GM23338 (cell line): ENCODE measurements at regions not wholly inside any gene's neighbourhood (a gene's known extent, or its start where the extent isn't known, plus 50 kb on each side); places are given as distances from the start of the nearest gene placed in this dataset.

Experiments
- ATAC-seq: fragments of 200-7000 bp; cut with Tn5 transposase; 3 replicates; pipeline ENCODE4 v1.9.1; 2020
- DNase-seq: peaks from one replicate; pipeline ENCODE4 v3.0.0-alpha.2; 2015; ENCODE audit warnings: low spot score
- H2AFZ ChIP-seq: fragments of 200-600 bp; sonication (generic); 2 replicates; pipeline ENCODE4 v1.8.0; 2016; ENCODE audit warnings: antibody characterized with exemption, mild to moderate bottlenecking, moderate library complexity
- H3F3A ChIP-seq: fragments of 200-600 bp; sonication (generic); replicated peaks from 2 replicates; pipeline ENCODE4 v1.8.0; 2017; ENCODE audit warnings: antibody characterized with exemption, mixed run types, low read depth
- H3K27ac ChIP-seq: fragments of 200-600 bp; sonication (generic); 2 replicates; pipeline ENCODE4 v1.6.1; 2016; ENCODE audit warnings: low read depth
- H3K27me3 ChIP-seq: fragments of 200-600 bp; sonication (generic); 2 replicates; pipeline ENCODE4 v1.8.0; 2016; ENCODE audit warnings: mild to moderate bottlenecking, mixed run types, moderate library complexity; ENCODE audit not compliant: insufficient read depth
- H3K36me3 ChIP-seq: fragments of 200-600 bp; sonication (generic); 2 replicates; pipeline ENCODE4 v1.8.0; 2016; ENCODE audit warnings: mild to moderate bottlenecking; ENCODE audit not compliant: insufficient read depth
- H3K4me1 ChIP-seq: fragments of 200-600 bp; sonication (generic); 2 replicates; pipeline ENCODE4 v1.8.0; 2016; ENCODE audit warnings: mild to moderate bottlenecking, moderate library complexity; ENCODE audit not compliant: insufficient read depth
- H3K4me2 ChIP-seq: fragments of 200-600 bp; sonication (generic); 2 replicates; pipeline ENCODE4 v1.7.1; 2017; ENCODE audit warnings: mixed run types
- H3K4me3 ChIP-seq: fragments of 200-600 bp; sonication (generic); 2 replicates; pipeline ENCODE4 v1.6.1; 2016; ENCODE audit warnings: mixed run types
- H3K79me2 ChIP-seq: fragments of 200-600 bp; sonication (generic); replicated peaks from 2 replicates; pipeline ENCODE4 v1.8.0; 2017; ENCODE audit warnings: mild to moderate bottlenecking; ENCODE audit not compliant: insufficient read depth
- H3K9me2 ChIP-seq: fragments of 200-600 bp; sonication (generic); 2 replicates; pipeline ENCODE4 v1.8.0; 2017; ENCODE audit not compliant: insufficient read depth
- H4K20me1 ChIP-seq: fragments of 200-600 bp; sonication (generic); replicated peaks from 2 replicates; pipeline ENCODE4 v1.8.0; 2017; ENCODE audit warnings: mild to moderate bottlenecking; ENCODE audit not compliant: insufficient read depth
- H3K27ac Mint-ChIP-seq: 2 replicates; pipeline ENCODE4 v1.8.0; 2020; ENCODE audit warnings: inconsistent platforms, mild to moderate bottlenecking, moderate library complexity, mixed read lengths
- H3K27me3 Mint-ChIP-seq: 3 replicates; pipeline ENCODE4 v1.8.0; 2022; ENCODE audit warnings: low read depth, mild to moderate bottlenecking, moderate library complexity, mixed read lengths, inconsistent platforms; ENCODE audit not compliant: insufficient read depth, poor library complexity
- H3K36me3 Mint-ChIP-seq: 3 replicates; pipeline ENCODE4 v1.8.0; 2021; ENCODE audit warnings: low read depth, mild to moderate bottlenecking, inconsistent platforms, moderate library complexity, mixed read lengths
- H3K4me1 Mint-ChIP-seq: 3 replicates; pipeline ENCODE4 v1.8.0; 2020; ENCODE audit warnings: mild to moderate bottlenecking, inconsistent platforms, mixed read lengths
- H3K4me3 Mint-ChIP-seq: 3 replicates; pipeline ENCODE4 v1.8.0; 2021; ENCODE audit warnings: moderate library complexity, mild to moderate bottlenecking, inconsistent platforms, mixed read lengths
- H3K9me3 Mint-ChIP-seq: 3 replicates; pipeline ENCODE4 v1.8.0; 2020; ENCODE audit warnings: moderate library complexity, mild to moderate bottlenecking, inconsistent platforms, mixed read lengths
- CREB1 ChIP-seq: fragments of 250-450 bp; sonication (Bioruptor Pico); IDR thresholded peaks from 2 replicates; pipeline ENCODE4 v1.5.0; 2020; ENCODE audit warnings: low read depth, mild to moderate bottlenecking, moderate library complexity
- CTCF ChIP-seq, 2 experiments: fragments of 200-600 bp in 1 of 2; sonication (generic) in 1 of 2; conservative IDR thresholded peaks; 2 replicates each; pipeline versions ENCODE4 v1.5.1 to v1.6.1; 2016 to 2017; ENCODE audit warnings: antibody characterized with exemption in 2 of 2, low read depth in 2 of 2, mild to moderate bottlenecking in 2 of 2, moderate library complexity in 1 of 2
- EZH2 ChIP-seq: fragments of 200-600 bp; sonication (generic); IDR thresholded peaks from one replicate; pipeline ENCODE4 v1.8.0; 2017; ENCODE audit warnings: antibody characterized with exemption, mild to moderate bottlenecking, low read depth; ENCODE audit not compliant: unreplicated experiment
- EZH2phosphoT487 ChIP-seq: fragments of 200-600 bp; sonication (generic); IDR thresholded peaks from one replicate; pipeline ENCODE4 v1.8.1; 2018; ENCODE audit warnings: antibody characterized with exemption; ENCODE audit not compliant: unreplicated experiment
- JUNB ChIP-seq: IDR thresholded peaks from one replicate; pipeline ENCODE4 v1.6.1; 2016; ENCODE audit warnings: antibody characterized with exemption; ENCODE audit not compliant: unreplicated experiment
- POLR2AphosphoS5 ChIP-seq: IDR thresholded peaks from 2 replicates; pipeline ENCODE4 v1.6.1; 2016; ENCODE audit warnings: antibody characterized with exemption, low read depth
- TF ChIP-seq, protein P1 (sequence below): fragments of 250-450 bp; sonication (Bioruptor Pico); IDR thresholded peaks from 2 replicates; pipeline ENCODE4 v1.5.0; 2020; ENCODE audit warnings: mild to moderate bottlenecking, moderate library complexity

DNA sequence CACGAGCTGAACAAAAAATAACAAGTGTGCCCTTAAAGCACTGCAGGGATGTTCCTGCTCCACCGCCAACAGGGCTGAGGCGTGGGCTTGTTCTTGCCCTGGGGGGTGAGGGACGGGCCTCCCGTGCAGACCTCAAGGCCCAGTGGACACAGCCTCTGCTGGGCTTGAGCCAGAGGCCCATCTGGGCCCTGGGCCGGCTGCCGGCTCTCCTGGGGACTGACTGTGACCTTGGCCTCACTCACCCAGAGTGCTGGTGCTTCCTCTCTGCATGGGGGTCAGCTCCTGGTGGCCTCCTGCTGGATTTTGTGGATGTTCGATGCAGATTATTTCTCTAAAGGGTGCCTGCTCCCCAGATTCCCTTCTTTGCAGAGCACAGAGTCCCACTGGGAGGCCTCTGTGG is 54.2 kb upstream of the CDR2 start (continued):
- no peak for TF ChIP-seq EZH2
- TF ChIP-seq CTCF (conservative IDR thresholded peaks at IDR 0.05; ENCODE audit: low read depth in 2 of 2), result no peak
- no peak for TF ChIP-seq CREB1 (CRISPR knock-in tag)
- no peak for TF ChIP-seq JUNB
- TF ChIP-seq, protein P1, sequence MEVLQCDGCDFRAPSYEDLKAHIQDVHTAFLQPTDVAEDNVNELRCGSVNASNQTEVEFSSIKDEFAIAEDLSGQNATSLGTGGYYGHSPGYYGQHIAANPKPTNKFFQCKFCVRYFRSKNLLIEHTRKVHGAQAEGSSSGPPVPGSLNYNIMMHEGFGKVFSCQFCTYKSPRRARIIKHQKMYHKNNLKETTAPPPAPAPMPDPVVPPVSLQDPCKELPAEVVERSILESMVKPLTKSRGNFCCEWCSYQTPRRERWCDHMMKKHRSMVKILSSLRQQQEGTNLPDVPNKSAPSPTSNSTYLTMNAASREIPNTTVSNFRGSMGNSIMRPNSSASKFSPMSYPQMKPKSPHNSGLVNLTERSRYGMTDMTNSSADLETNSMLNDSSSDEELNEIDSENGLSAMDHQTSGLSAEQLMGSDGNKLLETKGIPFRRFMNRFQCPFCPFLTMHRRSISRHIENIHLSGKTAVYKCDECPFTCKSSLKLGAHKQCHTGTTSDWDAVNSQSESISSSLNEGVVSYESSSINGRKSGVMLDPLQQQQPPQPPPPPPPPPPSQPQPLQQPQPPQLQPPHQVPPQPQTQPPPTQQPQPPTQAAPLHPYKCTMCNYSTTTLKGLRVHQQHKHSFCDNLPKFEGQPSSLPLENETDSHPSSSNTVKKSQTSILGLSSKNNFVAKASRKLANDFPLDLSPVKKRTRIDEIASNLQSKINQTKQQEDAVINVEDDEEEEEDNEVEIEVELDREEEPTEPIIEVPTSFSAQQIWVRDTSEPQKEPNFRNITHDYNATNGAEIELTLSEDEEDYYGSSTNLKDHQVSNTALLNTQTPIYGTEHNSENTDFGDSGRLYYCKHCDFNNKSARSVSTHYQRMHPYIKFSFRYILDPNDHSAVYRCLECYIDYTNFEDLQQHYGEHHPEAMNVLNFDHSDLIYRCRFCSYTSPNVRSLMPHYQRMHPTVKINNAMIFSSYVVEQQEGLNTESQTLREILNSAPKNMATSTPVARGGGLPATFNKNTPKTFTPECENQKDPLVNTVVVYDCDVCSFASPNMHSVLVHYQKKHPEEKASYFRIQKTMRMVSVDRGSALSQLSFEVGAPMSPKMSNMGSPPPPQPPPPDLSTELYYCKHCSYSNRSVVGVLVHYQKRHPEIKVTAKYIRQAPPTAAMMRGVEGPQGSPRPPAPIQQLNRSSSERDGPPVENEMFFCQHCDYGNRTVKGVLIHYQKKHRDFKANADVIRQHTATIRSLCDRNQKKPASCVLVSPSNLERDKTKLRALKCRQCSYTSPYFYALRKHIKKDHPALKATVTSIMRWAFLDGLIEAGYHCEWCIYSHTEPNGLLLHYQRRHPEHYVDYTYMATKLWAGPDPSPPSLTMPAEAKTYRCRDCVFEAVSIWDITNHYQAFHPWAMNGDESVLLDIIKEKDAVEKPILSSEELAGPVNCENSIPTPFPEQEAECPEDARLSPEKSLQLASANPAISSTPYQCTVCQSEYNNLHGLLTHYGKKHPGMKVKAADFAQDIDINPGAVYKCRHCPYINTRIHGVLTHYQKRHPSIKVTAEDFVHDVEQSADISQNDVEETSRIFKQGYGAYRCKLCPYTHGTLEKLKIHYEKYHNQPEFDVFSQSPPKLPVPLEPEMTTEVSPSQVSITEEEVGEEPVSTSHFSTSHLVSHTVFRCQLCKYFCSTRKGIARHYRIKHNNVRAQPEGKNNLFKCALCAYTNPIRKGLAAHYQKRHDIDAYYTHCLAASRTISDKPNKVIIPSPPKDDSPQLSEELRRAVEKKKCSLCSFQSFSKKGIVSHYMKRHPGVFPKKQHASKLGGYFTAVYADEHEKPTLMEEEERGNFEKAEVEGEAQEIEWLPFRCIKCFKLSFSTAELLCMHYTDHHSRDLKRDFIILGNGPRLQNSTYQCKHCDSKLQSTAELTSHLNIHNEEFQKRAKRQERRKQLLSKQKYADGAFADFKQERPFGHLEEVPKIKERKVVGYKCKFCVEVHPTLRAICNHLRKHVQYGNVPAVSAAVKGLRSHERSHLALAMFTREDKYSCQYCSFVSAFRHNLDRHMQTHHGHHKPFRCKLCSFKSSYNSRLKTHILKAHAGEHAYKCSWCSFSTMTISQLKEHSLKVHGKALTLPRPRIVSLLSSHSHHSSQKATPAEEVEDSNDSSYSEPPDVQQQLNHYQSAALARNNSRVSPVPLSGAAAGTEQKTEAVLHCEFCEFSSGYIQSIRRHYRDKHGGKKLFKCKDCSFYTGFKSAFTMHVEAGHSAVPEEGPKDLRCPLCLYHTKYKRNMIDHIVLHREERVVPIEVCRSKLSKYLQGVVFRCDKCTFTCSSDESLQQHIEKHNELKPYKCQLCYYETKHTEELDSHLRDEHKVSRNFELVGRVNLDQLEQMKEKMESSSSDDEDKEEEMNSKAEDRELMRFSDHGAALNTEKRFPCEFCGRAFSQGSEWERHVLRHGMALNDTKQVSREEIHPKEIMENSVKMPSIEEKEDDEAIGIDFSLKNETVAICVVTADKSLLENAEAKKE (CRISPR knock-in tag), result no peak
- no peak for TF ChIP-seq EZH2phosphoT487

DNA sequence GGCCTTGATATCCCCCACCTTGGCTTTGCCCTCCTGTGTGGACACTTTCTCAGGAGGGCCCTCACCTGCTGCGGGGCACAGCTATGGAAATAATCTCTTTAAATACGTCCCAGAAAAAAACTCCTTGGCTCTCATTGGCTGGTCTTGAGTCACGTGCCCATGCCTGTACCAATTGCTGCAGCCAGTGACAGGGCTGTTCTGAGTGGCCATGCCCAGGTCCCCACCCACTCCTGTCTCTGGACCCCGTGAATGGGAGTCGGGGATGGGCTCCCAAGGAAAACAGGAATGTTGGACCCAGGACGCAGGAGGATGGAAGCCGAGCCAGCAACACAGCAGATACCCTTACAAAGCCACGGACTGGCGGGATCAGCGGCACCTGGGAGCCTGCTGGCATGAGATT is 53.1 kb upstream of the CDR2 start:
- Histone ChIP-seq H3K27me3 (no peaks in the 10 kb centered on the region), H3K9me2 (no peaks in the 10 kb centered on the region), H3K79me2 (no peaks in the 10 kb centered on the region), H3K4me1 (no peaks in the 10 kb centered on the region), H2AFZ (no peak overlapping the region), H3K27ac (no peak overlapping the region), H3K4me2 (no peak overlapping the region), H3K36me3 (no peaks in the 10 kb centered on the region), H3K4me3 (no peak overlapping the region), H3F3A (0 out of 2 replicates have a peak, but pooled peaks cover 5% of the 10 kb centered on the region), H4K20me1 (0 out of 2 replicates have a peak, but pooled peaks cover 2% of the 10 kb centered on the region)
- no peak for DNase-seq
- Mint-ChIP-seq H3K27ac (no peak overlapping the region), H3K4me1 (no peaks in the 10 kb centered on the region; the same call in 2 of the 3 replicates), H3K4me3 (no peak overlapping the region), H3K27me3 (peaks cover 4% of the 10 kb centered on the region), H3K36me3 (peaks cover 40% of the 10 kb centered on the region), H3K9me3 (no peaks in the 10 kb centered on the region)
- ATAC-seq, result peak; percentile 27
- TF ChIP-seq POLR2AphosphoS5 (no peak), CTCF (conservative IDR thresholded peaks at IDR 0.05; ENCODE audit: low read depth in 2 of 2) (no peak)
